ENCODE measurements at regions not wholly inside any gene's neighbourhood (a gene's known extent, or its start where the extent isn't known, plus 50 kb on each side); places are given as distances from the start of the nearest gene placed in this dataset.

- H3K36me3 ChIP-seq = no peaks in the 10 kb centered on the region
- 97% methylated on average over 1 of the region's 1 CpG for WGBS
- H3K4me3 ChIP-seq = no peak overlapping the region
- H3K4me1 ChIP-seq (replicated peaks) = no peaks in the 10 kb centered on the region
- intact Hi-C loops (cut with DNase I) = loop anchor here (5.0 kb wide), 1 partner anchor 1213 kb away; no protein-coding TSS in a partner anchor
- H3K9me3 ChIP-seq = no peaks in the 10 kb centered on the region
- no peak overlapping the region for H3K27ac ChIP-seq
- no peaks in the 10 kb centered on the region for H3K27me3 ChIP-seq (replicated peaks; ENCODE audit: insufficient read depth)
- TF ChIP-seq CTCF (IDR thresholded peaks at IDR 0.05) (no peak), POLR2AphosphoS5 (IDR thresholded peaks at IDR 0.05) (no peak), POLR2A (IDR thresholded peaks at IDR 0.05) (no peak)
- no peak for DNase-seq (ENCODE audit: low spot score)
These were observed 259.1 kb downstream of the TGFB2 start for GRCh38 chr1:218604217-218604616.

GRCh38 chr1:218611916-218612585 is 266.9 kb downstream of the TGFB2 start:
- intact Hi-C loops (cut with DNase I) = no loop called here
- 94% methylated on average over 1 of the region's 1 CpG for WGBS

GRCh38 chr1:218613105-218613504 is 268.0 kb downstream of the TGFB2 start:
- no peak for DNase-seq (ENCODE audit: low spot score)
- Histone ChIP-seq H3K27ac (no peak overlapping the region), H3K4me1 (replicated peaks) (no peaks in the 10 kb centered on the region), H3K4me3 (no peak overlapping the region), H3K9me3 (no peaks in the 10 kb centered on the region), H3K36me3 (no peaks in the 10 kb centered on the region), H3K27me3 (replicated peaks; ENCODE audit: insufficient read depth) (no peaks in the 10 kb centered on the region)
- WGBS = 91% methylated on average over 2 of the region's 2 CpGs
- TF ChIP-seq POLR2AphosphoS5 (IDR thresholded peaks at IDR 0.05) = no peak
- TF ChIP-seq CTCF (IDR thresholded peaks at IDR 0.05) = no peak
- TF ChIP-seq POLR2A (IDR thresholded peaks at IDR 0.05) = no peak
- intact Hi-C loops (cut with DNase I) = no loop called here

More at GRCh38 chr1:218611916-218612585, 266.9 kb downstream of the TGFB2 start:
- Histone ChIP-seq H3K4me1 (replicated peaks) (no peaks in the 10 kb centered on the region), H3K27me3 (replicated peaks; ENCODE audit: insufficient read depth) (no peaks in the 10 kb centered on the region), H3K4me3 (no peak overlapping the region), H3K9me3 (no peaks in the 10 kb centered on the region), H3K36me3 (no peaks in the 10 kb centered on the region), H3K27ac (no peak overlapping the region)
- TF ChIP-seq POLR2A (IDR thresholded peaks at IDR 0.05) = no peak
- DNase-seq (ENCODE audit: low spot score) = no peak

DNA sequence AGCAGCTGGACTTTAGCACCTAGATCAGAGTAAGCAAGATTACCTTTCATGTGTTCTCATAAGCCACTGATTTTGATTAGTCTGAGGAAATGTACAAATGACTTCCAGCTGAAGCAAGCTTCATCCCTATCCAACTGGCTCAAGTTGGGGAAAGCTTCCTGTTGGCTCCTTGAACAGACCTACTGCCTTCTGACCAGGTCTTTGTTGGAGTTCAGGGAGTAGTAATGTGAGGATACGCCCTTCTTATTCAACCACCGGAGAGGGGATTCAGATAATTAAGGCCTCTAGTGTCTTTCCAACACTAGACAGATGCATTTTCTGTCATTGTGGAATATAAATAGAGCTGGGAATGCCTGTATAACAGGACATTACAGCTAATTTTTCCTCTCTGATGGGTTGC is 268.9 kb downstream of the TGFB2 start:
- Histone ChIP-seq H3K27ac (no peak overlapping the region), H3K4me3 (no peak overlapping the region), H3K27me3 (replicated peaks; ENCODE audit: insufficient read depth) (no peaks in the 10 kb centered on the region), H3K36me3 (no peaks in the 10 kb centered on the region), H3K4me1 (replicated peaks) (no peaks in the 10 kb centered on the region), H3K9me3 (no peaks in the 10 kb centered on the region)
- TF ChIP-seq POLR2A (IDR thresholded peaks at IDR 0.05) (no peak), CTCF (IDR thresholded peaks at IDR 0.05) (no peak), POLR2AphosphoS5 (IDR thresholded peaks at IDR 0.05) (no peak)
- no peak for DNase-seq (ENCODE audit: low spot score)
- WGBS = 86% methylated on average over 2 of the region's 2 CpGs
- intact Hi-C loops (cut with DNase I) = no loop called here

DNA sequence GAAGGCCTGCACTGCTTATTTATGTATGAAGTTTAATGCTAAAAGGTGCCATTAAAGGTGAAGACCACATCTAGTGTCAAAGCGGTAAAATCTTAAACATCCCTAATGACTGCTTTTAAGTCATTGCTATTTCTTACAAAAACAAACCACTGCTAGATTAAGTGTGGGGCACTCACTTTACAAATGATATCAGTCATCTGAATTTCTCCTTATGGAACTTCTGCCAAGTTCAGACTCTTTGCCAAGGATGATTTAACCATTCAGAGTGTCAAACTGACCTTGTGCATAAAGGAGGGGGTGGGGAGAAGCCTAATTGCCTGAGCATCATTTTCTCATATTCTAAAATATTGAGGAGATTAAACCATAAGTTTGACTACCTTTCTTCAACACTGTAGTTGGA is 271.5 kb downstream of the TGFB2 start:
- no peak for DNase-seq (ENCODE audit: low spot score)
- Histone ChIP-seq H3K36me3 (no peaks in the 10 kb centered on the region), H3K4me3 (no peak overlapping the region), H3K4me1 (replicated peaks) (no peaks in the 10 kb centered on the region), H3K27me3 (replicated peaks; ENCODE audit: insufficient read depth) (no peaks in the 10 kb centered on the region), H3K9me3 (no peaks in the 10 kb centered on the region), H3K27ac (no peak overlapping the region)
- intact Hi-C loops (cut with DNase I) = no loop called here
- no peak for TF ChIP-seq POLR2A (IDR thresholded peaks at IDR 0.05)
- no peak for TF ChIP-seq POLR2AphosphoS5 (IDR thresholded peaks at IDR 0.05)
- no peak for TF ChIP-seq CTCF (IDR thresholded peaks at IDR 0.05)
- WGBS = 75% methylated on average over 1 of the region's 1 CpG
